Heart left ventricle (tissue), 13 donors: ENCODE measurements at regions not wholly inside any gene's neighbourhood (a gene's known extent, or its start where the extent isn't known, plus 50 kb on each side); places are given as distances from the start of the nearest gene placed in this dataset.

Experiments used
- POLR2A ChIP-seq, 2 donors: fragments of 450-650 bp; IDR thresholded peaks; one replicate each; pipeline ENCODE4 v1.6.1; 2017; ENCODE audit warnings: antibody characterized with exemption in 2 of 2, mild to moderate bottlenecking in 2 of 2, moderate library complexity in 2 of 2
- TF ChIP-seq, protein P1 (sequence below), 12 donors: fragments of 200-600 bp; sonication (generic) in 4 of 12; IDR thresholded peaks; one replicate each; pipeline versions ENCODE4 v1.5.0 to v1.8.0; 2018 to 2022; ENCODE audit warnings: antibody characterized with exemption in 12 of 12, mild to moderate bottlenecking in 5 of 12
- donor health status: ischemic (EF 13 %, LVEDD 7.1; RV severe dilation, severe dysfunction).
- donor health status: DM: no; HTN: yes; CAD: no.
- donor health status: DM: no; HTN: no; CAD: no.
- donor health status: ischemic (EF 25% LVEDD 6.9; RV normal size, moderate dysfunction).
- donor health status: ischemic (EF 25% LVEDD 5.7; RV mildly dilated, moderate dysfunction).
- donor health status: ischemic (EF 35%, LVEDD 5.7; RV mildly dilated, moderate dysfunction).
- donor health status: nonischemic (EF 11% LVEDD 7.7; RV severe dilation, severe dysfunction).
- donor health status: DM: yes; HTN: yes; CAD: no.
- donor health status: PGD.
- donor health status: ischemic (EF 29% LVEDD 5.4; RV normal size, mild dysfunction).
- donor health status: nonischemic (EF 23%, LVEDD 6.1; RV moderate dilation, normal function).

DNA sequence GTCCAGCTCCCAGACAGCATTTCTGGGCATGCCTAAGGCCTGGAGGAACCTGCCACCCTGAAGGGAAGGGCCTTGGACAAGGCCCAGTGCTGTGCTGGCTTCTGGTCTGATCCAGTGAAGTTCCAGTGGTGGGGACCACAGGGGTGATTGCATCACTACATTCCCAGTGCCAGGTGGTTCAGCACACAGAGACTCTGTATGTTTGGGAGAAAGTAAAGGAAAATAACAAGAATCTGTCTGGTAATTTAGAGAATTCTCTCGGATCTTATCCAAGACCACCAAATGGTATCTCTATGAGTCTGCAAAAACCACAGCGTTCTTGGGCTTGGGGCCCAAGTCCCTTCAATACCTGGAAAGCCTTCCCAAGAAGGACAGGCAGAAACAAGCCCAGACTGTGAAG, 131.8 kb upstream of the MAD2L1 start:
- TF ChIP-seq, protein P1, sequence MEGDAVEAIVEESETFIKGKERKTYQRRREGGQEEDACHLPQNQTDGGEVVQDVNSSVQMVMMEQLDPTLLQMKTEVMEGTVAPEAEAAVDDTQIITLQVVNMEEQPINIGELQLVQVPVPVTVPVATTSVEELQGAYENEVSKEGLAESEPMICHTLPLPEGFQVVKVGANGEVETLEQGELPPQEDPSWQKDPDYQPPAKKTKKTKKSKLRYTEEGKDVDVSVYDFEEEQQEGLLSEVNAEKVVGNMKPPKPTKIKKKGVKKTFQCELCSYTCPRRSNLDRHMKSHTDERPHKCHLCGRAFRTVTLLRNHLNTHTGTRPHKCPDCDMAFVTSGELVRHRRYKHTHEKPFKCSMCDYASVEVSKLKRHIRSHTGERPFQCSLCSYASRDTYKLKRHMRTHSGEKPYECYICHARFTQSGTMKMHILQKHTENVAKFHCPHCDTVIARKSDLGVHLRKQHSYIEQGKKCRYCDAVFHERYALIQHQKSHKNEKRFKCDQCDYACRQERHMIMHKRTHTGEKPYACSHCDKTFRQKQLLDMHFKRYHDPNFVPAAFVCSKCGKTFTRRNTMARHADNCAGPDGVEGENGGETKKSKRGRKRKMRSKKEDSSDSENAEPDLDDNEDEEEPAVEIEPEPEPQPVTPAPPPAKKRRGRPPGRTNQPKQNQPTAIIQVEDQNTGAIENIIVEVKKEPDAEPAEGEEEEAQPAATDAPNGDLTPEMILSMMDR (IDR thresholded peaks at IDR 0.05): no peak
- no peak for TF ChIP-seq POLR2A (IDR thresholded peaks at IDR 0.05)
